GM23338 (cell line): ENCODE measurements at regions not wholly inside any gene's neighbourhood (a gene's known extent, or its start where the extent isn't known, plus 50 kb on each side); places are given as distances from the start of the nearest gene placed in this dataset.

Experiments used
- ATAC-seq: fragments of 200-7000 bp; cut with Tn5 transposase; 3 replicates; pipeline ENCODE4 v1.9.1; 2020
- DNase-seq: peaks from one replicate; pipeline ENCODE4 v3.0.0-alpha.2; 2015; ENCODE audit warnings: low spot score
- H2AFZ ChIP-seq: fragments of 200-600 bp; sonication (generic); 2 replicates; pipeline ENCODE4 v1.8.0; 2016; ENCODE audit warnings: antibody characterized with exemption, mild to moderate bottlenecking, moderate library complexity
- H3F3A ChIP-seq: fragments of 200-600 bp; sonication (generic); replicated peaks from 2 replicates; pipeline ENCODE4 v1.8.0; 2017; ENCODE audit warnings: antibody characterized with exemption, mixed run types, low read depth
- H3K27ac ChIP-seq: fragments of 200-600 bp; sonication (generic); 2 replicates; pipeline ENCODE4 v1.6.1; 2016; ENCODE audit warnings: low read depth
- H3K27me3 ChIP-seq: fragments of 200-600 bp; sonication (generic); 2 replicates; pipeline ENCODE4 v1.8.0; 2016; ENCODE audit warnings: mild to moderate bottlenecking, mixed run types, moderate library complexity; ENCODE audit not compliant: insufficient read depth
- H3K36me3 ChIP-seq: fragments of 200-600 bp; sonication (generic); 2 replicates; pipeline ENCODE4 v1.8.0; 2016; ENCODE audit warnings: mild to moderate bottlenecking; ENCODE audit not compliant: insufficient read depth
- H3K4me1 ChIP-seq: fragments of 200-600 bp; sonication (generic); 2 replicates; pipeline ENCODE4 v1.8.0; 2016; ENCODE audit warnings: mild to moderate bottlenecking, moderate library complexity; ENCODE audit not compliant: insufficient read depth
- H3K4me2 ChIP-seq: fragments of 200-600 bp; sonication (generic); 2 replicates; pipeline ENCODE4 v1.7.1; 2017; ENCODE audit warnings: mixed run types
- H3K4me3 ChIP-seq: fragments of 200-600 bp; sonication (generic); 2 replicates; pipeline ENCODE4 v1.6.1; 2016; ENCODE audit warnings: mixed run types
- H3K79me2 ChIP-seq: fragments of 200-600 bp; sonication (generic); replicated peaks from 2 replicates; pipeline ENCODE4 v1.8.0; 2017; ENCODE audit warnings: mild to moderate bottlenecking; ENCODE audit not compliant: insufficient read depth
- H3K9me2 ChIP-seq: fragments of 200-600 bp; sonication (generic); 2 replicates; pipeline ENCODE4 v1.8.0; 2017; ENCODE audit not compliant: insufficient read depth
- H4K20me1 ChIP-seq: fragments of 200-600 bp; sonication (generic); replicated peaks from 2 replicates; pipeline ENCODE4 v1.8.0; 2017; ENCODE audit warnings: mild to moderate bottlenecking; ENCODE audit not compliant: insufficient read depth
- H3K27ac Mint-ChIP-seq: 2 replicates; pipeline ENCODE4 v1.8.0; 2020; ENCODE audit warnings: inconsistent platforms, mild to moderate bottlenecking, moderate library complexity, mixed read lengths
- H3K27me3 Mint-ChIP-seq: 3 replicates; pipeline ENCODE4 v1.8.0; 2022; ENCODE audit warnings: low read depth, mild to moderate bottlenecking, moderate library complexity, mixed read lengths, inconsistent platforms; ENCODE audit not compliant: insufficient read depth, poor library complexity
- H3K36me3 Mint-ChIP-seq: 3 replicates; pipeline ENCODE4 v1.8.0; 2021; ENCODE audit warnings: low read depth, mild to moderate bottlenecking, inconsistent platforms, moderate library complexity, mixed read lengths
- H3K4me1 Mint-ChIP-seq: 3 replicates; pipeline ENCODE4 v1.8.0; 2020; ENCODE audit warnings: mild to moderate bottlenecking, inconsistent platforms, mixed read lengths
- H3K4me3 Mint-ChIP-seq: 3 replicates; pipeline ENCODE4 v1.8.0; 2021; ENCODE audit warnings: moderate library complexity, mild to moderate bottlenecking, inconsistent platforms, mixed read lengths
- H3K9me3 Mint-ChIP-seq: 3 replicates; pipeline ENCODE4 v1.8.0; 2020; ENCODE audit warnings: moderate library complexity, mild to moderate bottlenecking, inconsistent platforms, mixed read lengths
- CREB1 ChIP-seq: fragments of 250-450 bp; sonication (Bioruptor Pico); IDR thresholded peaks from 2 replicates; pipeline ENCODE4 v1.5.0; 2020; ENCODE audit warnings: low read depth, mild to moderate bottlenecking, moderate library complexity
- ETS1 ChIP-seq: IDR thresholded peaks from 2 replicates; pipeline ENCODE4 v1.6.1; 2016; ENCODE audit warnings: antibody characterized with exemption
- EZH2 ChIP-seq: fragments of 200-600 bp; sonication (generic); IDR thresholded peaks from one replicate; pipeline ENCODE4 v1.8.0; 2017; ENCODE audit warnings: antibody characterized with exemption, mild to moderate bottlenecking, low read depth; ENCODE audit not compliant: unreplicated experiment
- EZH2phosphoT487 ChIP-seq: fragments of 200-600 bp; sonication (generic); IDR thresholded peaks from one replicate; pipeline ENCODE4 v1.8.1; 2018; ENCODE audit warnings: antibody characterized with exemption; ENCODE audit not compliant: unreplicated experiment
- JUNB ChIP-seq: IDR thresholded peaks from one replicate; pipeline ENCODE4 v1.6.1; 2016; ENCODE audit warnings: antibody characterized with exemption; ENCODE audit not compliant: unreplicated experiment
- NANOG ChIP-seq: IDR thresholded peaks from 2 replicates; pipeline ENCODE4 v1.6.1; 2016; ENCODE audit warnings: antibody characterized with exemption, borderline replicate concordance
- POLR2AphosphoS5 ChIP-seq: IDR thresholded peaks from 2 replicates; pipeline ENCODE4 v1.6.1; 2016; ENCODE audit warnings: antibody characterized with exemption, low read depth
- STAT1 ChIP-seq: IDR thresholded peaks from one replicate; pipeline ENCODE4 v1.6.1; 2016; ENCODE audit warnings: antibody characterized with exemption; ENCODE audit not compliant: unreplicated experiment
- ZNF114 ChIP-seq: fragments of 250-450 bp; sonication (Bioruptor Pico); IDR thresholded peaks from 2 replicates; pipeline ENCODE4 v1.5.0; 2020; ENCODE audit warnings: mild to moderate bottlenecking, moderate library complexity
- ZNF331 ChIP-seq: fragments of 250-450 bp; sonication (Bioruptor Pico); IDR thresholded peaks from 2 replicates; pipeline ENCODE4 v1.5.0; 2020; ENCODE audit warnings: low read depth, mild to moderate bottlenecking, moderate library complexity
- ZNF462 ChIP-seq: fragments of 250-450 bp; sonication (Bioruptor Pico); IDR thresholded peaks from 2 replicates; pipeline ENCODE4 v1.5.0; 2020; ENCODE audit warnings: mild to moderate bottlenecking, moderate library complexity
- TF ChIP-seq, protein P1 (sequence below): IDR thresholded peaks from one replicate; pipeline ENCODE4 v1.6.1; 2018; ENCODE audit warnings: antibody characterized with exemption; ENCODE audit not compliant: unreplicated experiment

GRCh38 chr16:79901522-79901921 lies 301.0 kb upstream of the MAF start:
- Histone ChIP-seq H3K4me2 (no peak overlapping the region), H3K27me3 (no peaks in the 10 kb centered on the region), H3K27ac (no peak overlapping the region), H4K20me1 (no peaks in the 10 kb centered on the region), H3K4me1 (no peaks in the 10 kb centered on the region), H2AFZ (no peak overlapping the region), H3K4me3 (no peak overlapping the region), H3K36me3 (no peaks in the 10 kb centered on the region), H3K79me2 (no peaks in the 10 kb centered on the region), H3K9me2 (peaks cover 2% of the 10 kb centered on the region), H3F3A (no peaks in the 10 kb centered on the region)
- H3K27ac Mint-ChIP-seq: no peak overlapping the region
- ATAC-seq (no peak), DNase-seq (no peak)
- peaks cover 5% of the 10 kb centered on the region for H3K27me3 Mint-ChIP-seq
- H3K4me1 Mint-ChIP-seq: peaks cover 6% of the 10 kb centered on the region; the same call in 2 of the 3 replicates
- no peak for TF ChIP-seq EZH2phosphoT487
- no peak for TF ChIP-seq ZNF114
- no peak for TF ChIP-seq STAT1
- TF ChIP-seq ZNF331: no peak
- TF ChIP-seq, protein P1, sequence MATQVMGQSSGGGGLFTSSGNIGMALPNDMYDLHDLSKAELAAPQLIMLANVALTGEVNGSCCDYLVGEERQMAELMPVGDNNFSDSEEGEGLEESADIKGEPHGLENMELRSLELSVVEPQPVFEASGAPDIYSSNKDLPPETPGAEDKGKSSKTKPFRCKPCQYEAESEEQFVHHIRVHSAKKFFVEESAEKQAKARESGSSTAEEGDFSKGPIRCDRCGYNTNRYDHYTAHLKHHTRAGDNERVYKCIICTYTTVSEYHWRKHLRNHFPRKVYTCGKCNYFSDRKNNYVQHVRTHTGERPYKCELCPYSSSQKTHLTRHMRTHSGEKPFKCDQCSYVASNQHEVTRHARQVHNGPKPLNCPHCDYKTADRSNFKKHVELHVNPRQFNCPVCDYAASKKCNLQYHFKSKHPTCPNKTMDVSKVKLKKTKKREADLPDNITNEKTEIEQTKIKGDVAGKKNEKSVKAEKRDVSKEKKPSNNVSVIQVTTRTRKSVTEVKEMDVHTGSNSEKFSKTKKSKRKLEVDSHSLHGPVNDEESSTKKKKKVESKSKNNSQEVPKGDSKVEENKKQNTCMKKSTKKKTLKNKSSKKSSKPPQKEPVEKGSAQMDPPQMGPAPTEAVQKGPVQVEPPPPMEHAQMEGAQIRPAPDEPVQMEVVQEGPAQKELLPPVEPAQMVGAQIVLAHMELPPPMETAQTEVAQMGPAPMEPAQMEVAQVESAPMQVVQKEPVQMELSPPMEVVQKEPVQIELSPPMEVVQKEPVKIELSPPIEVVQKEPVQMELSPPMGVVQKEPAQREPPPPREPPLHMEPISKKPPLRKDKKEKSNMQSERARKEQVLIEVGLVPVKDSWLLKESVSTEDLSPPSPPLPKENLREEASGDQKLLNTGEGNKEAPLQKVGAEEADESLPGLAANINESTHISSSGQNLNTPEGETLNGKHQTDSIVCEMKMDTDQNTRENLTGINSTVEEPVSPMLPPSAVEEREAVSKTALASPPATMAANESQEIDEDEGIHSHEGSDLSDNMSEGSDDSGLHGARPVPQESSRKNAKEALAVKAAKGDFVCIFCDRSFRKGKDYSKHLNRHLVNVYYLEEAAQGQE: no peak
- no peak for TF ChIP-seq CREB1 (CRISPR knock-in tag)
- TF ChIP-seq ZNF462: no peak
- TF ChIP-seq EZH2: no peak
- TF ChIP-seq NANOG: no peak
- no peak for TF ChIP-seq JUNB
- TF ChIP-seq ETS1: no peak
- TF ChIP-seq POLR2AphosphoS5: no peak
- H3K4me3 Mint-ChIP-seq: no peak overlapping the region
- peaks cover 8% of the 10 kb centered on the region; the same call in 1 of the 3 replicates for H3K9me3 Mint-ChIP-seq
- no peaks in the 10 kb centered on the region for H3K36me3 Mint-ChIP-seq
